LNCaP clone FGC (cell line): ENCODE measurements at regions not wholly inside any gene's neighbourhood (a gene's known extent, or its start where the extent isn't known, plus 50 kb on each side); places are given as distances from the start of the nearest gene placed in this dataset.

ENCODE experiments used
- DNase-seq: peaks from one replicate; pipeline ENCODE4 v3.0.0-alpha.2; 2011; ENCODE audit warnings: low read depth
- H3K4me3 ChIP-seq: 2 replicates; pipeline ENCODE4 v1.5.1; 2011; ENCODE audit warnings: mild to moderate bottlenecking, low read depth, low read length, control low read depth
- TF ChIP-seq, protein P1 (sequence below): IDR thresholded peaks from 2 replicates; pipeline ENCODE4 v1.5.1; 2012; ENCODE audit warnings: mild to moderate bottlenecking; ENCODE audit not compliant: control insufficient read depth, insufficient read depth; ENCODE audit errors: extremely low read depth

DNA sequence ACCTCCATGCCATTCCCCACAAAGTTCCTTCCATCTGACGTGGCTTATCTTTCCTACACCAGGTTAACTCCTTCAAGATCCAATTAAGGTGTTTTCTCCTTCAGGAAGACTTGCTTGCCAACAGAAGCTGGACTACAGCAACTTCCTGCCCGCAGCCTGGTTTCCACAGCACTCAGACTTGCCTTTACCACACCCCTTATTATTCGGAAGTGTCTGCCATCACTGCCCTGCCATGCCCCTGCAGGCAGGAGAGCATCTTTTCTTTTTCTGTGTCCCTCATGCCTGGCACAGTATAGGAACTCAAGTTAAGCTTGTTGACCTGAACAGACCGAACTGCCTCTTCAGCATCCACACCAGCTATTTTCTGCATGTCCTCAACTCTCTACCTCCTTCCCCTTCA is 168.0 kb downstream of the FOXO1 start:
- no peak overlapping the region for H3K4me3 ChIP-seq
- TF ChIP-seq, protein P1, sequence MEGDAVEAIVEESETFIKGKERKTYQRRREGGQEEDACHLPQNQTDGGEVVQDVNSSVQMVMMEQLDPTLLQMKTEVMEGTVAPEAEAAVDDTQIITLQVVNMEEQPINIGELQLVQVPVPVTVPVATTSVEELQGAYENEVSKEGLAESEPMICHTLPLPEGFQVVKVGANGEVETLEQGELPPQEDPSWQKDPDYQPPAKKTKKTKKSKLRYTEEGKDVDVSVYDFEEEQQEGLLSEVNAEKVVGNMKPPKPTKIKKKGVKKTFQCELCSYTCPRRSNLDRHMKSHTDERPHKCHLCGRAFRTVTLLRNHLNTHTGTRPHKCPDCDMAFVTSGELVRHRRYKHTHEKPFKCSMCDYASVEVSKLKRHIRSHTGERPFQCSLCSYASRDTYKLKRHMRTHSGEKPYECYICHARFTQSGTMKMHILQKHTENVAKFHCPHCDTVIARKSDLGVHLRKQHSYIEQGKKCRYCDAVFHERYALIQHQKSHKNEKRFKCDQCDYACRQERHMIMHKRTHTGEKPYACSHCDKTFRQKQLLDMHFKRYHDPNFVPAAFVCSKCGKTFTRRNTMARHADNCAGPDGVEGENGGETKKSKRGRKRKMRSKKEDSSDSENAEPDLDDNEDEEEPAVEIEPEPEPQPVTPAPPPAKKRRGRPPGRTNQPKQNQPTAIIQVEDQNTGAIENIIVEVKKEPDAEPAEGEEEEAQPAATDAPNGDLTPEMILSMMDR: no peak
- DNase-seq: no peak

- DNase-seq: no peak
- H3K4me3 ChIP-seq: no peak overlapping the region
- TF ChIP-seq, protein P1: no peak
Measured at GRCh38 chr13:40502236-40502635, 164.2 kb downstream of the FOXO1 start.

- DNase-seq: no peak
- TF ChIP-seq, protein P1: no peak
- H3K4me3 ChIP-seq: no peak overlapping the region
Measured at GRCh38 chr13:40503011-40503410, 163.4 kb downstream of the FOXO1 start.

- TF ChIP-seq, protein P1: no peak
- H3K4me3 ChIP-seq: no peak overlapping the region
- DNase-seq: no peak
Measured at GRCh38 chr13:40503966-40504591, 162.4 kb downstream of the FOXO1 start.

DNA sequence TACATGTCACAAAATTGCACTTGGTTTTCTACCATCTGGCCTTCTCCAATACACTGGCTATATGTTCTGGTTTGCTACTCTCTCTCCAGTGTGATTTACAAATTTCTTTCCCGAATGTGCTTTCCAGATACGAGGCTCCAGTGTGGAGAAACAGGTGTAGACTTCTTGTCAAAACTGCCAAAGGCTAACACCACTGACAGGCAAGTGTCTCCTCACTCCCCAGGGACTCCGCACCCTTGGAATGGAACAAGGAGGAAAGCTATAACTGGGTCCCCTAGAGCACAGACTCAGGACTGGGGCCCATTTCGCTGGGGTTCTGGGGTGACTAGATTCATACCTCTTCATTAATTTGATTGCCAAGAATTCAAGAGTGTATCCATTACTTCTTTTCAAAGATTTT is 161.8 kb downstream of the FOXO1 start:
- TF ChIP-seq, protein P1: no peak
- no peak overlapping the region for H3K4me3 ChIP-seq

GRCh38 chr13:40505196-40505595 is 161.2 kb downstream of the FOXO1 start:
- DNase-seq: no peak
- no peak overlapping the region for H3K4me3 ChIP-seq
- TF ChIP-seq, protein P1: no peak

More for the DNA sequence above, 161.8 kb downstream of the FOXO1 start:
- no peak for DNase-seq
